Lung microvascular endothelial cell (primary cell): ENCODE measurements at regions not wholly inside any gene's neighbourhood (a gene's known extent, or its start where the extent isn't known, plus 50 kb on each side); places are given as distances from the start of the nearest gene placed in this dataset.
A peak's percentile ranks its signal among the peaks of the same experiment; 100 is the strongest.

Experiments
- DNase-seq, 2 donors: peaks; one replicate each; pipeline versions ENCODE4 v3.0.0 to v3.0.0-alpha.2; 2010; ENCODE audit warnings: low read depth in 2 of 2

GRCh38 chr10:4033341-4033896 lies 248.4 kb upstream of the KLF6 start:
- peak in 1 of 2 donors; percentile 16 for DNase-seq

DNA sequence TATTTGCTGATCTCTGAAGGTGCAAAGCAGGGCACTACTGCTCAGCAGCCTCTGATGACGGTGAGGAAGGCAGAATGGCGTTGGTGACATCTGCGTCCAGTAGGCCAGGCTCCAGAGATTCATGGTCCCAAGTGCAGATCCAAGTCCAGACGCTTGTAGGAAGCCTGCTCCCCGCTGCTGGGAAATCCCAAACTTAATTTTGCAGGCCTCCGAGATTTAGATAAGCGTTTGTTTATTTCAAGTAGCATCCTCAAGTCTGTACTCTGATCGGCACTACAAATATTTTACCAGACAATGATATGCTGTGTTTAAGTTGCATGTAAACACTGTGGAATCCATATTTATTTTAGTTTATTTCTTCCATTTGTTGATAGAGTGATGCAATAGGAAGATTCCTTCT lies 244.9 kb upstream of the KLF6 start:
- DNase-seq, result no peak

DNA sequence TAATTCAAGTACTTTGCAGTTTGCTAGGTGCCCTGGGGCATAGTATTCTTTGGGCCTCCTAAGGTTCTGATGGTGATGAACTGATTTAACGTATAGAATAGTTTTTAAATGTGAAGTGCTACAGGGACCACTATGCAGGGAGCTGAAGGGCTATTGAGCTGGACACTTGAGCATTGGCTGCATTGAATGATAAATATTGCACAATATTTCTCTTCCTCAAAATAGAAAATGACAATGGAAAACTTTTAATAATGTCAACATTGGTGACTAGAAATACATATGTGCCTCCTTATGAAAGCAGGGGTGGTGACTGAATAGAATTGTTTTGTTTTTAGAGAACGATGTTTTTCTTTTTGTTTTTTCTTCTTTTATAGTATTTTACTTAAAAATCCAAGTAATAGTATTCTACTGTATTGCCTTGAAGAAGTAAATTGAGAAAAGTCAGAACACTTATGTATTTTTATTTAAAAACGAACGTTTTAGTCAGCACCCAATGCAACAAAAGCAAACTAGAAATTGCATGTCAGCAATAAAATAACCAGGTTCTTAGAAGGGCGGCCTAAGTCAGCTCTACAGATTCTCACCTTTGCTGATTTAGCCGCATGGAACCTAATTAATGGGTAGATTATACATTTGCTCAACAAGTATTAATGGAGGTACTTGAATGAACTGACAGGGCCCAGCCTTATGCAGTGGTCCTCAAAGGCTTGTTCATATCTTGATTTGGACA lies 244.0 kb upstream of the KLF6 start:
- no peak for DNase-seq

- DNase-seq, result no peak
Observed at GRCh38 chr10:4028027-4028471, 243.0 kb upstream of the KLF6 start.

DNA sequence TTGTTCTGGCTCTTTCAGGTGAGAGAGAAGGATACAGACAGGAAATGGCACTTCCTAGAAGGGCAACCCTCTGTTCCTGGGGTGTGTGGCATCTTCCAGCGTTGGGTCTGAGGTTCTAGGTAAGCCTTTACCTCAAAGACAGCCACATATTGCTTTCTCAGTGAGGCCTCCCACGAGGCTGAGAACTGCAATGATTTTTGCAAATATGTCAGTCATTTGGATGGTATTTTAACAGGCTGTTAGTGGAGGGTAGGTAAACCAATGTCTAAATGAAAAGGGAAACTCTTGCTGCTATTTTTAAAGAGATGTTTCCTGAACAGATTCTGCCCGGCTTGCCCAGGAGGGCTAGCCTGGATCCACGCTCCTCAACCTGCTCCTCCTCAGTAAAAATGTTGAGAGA lies 240.3 kb upstream of the KLF6 start:
- DNase-seq, result no peak

GRCh38 chr10:4024516-4025245 lies 239.7 kb upstream of the KLF6 start:
- DNase-seq, result peak; percentile 24 to 39

GRCh38 chr10:4024027-4024426 lies 239.0 kb upstream of the KLF6 start:
- no peak for DNase-seq

- DNase-seq, result no peak
Observed at GRCh38 chr10:4022473-4022872, 237.5 kb upstream of the KLF6 start.

DNA sequence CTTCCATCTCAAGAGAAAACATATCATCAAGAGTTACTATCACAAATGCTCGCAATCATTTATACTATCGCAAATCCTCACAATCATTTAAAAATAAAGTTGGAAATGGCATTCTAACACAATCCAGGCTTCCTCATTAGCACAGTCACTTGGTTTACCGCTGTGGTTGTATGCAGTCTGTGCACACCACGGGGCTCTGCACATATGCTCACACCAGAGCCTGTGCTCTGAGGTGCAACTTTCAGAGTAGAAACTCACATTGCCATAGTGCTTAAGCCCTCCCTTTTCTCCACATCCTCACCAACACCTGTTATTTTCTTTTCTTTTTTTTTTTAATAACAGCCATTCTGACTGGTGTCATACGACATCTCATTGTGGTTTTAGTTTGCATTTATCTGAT lies 235.6 kb upstream of the KLF6 start:
- DNase-seq, result no peak

GRCh38 chr10:4018054-4018511 lies 233.1 kb upstream of the KLF6 start:
- DNase-seq, result no peak

- peak in 1 of 2 donors; percentile 31 for DNase-seq
Observed at GRCh38 chr10:4017336-4017735, 232.3 kb upstream of the KLF6 start.

DNA sequence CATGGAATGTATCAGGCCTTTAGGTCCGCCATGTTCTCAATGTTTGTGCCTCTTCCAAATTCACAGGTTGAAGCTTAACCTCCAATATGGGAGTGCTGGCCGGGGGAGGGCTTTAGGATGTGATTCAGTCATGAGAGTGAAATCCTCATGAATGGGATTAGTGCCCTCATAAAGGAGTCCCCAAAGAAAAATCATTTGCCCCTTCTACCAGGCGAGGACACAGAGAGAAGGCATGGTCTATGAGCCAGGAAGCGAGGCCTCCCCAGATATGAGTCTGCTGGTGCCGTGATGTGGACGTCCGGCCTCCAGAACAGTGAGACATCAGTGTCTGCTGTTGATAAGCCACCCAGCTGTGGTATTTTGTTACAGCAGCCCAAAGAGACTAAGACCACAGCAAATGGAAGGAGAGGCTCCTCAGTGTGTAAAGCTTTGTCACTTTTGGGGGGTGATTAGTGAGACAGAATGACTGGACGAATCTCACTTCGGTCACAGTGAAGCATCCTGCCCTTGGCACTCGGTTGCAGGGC lies 231.3 kb upstream of the KLF6 start:
- no peak for DNase-seq

DNA sequence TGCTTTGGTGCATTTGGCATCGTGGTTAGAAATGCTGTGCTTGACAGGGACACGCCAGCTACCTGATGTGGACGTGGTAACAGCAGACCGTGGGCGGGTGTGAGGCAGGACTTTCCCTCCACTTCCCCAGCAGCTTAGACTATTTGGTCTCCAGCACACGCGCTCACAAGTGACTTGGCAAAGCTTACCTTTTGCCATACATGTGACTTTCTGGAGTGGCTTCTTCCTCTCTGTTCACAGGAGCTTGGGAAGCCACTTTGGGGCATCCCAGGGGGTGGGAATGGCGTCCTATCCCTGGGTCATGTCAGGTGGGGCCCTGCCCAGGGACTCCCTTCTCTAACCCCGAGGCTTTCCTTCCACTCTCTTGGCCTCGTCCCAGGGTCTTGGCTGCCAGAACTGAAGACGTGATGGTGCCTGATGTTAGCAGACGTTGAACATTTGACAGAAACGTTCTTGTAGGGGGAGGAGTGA lies 228.7 kb upstream of the KLF6 start:
- no peak for DNase-seq

GRCh38 chr10:4012848-4013247 lies 227.8 kb upstream of the KLF6 start:
- no peak for DNase-seq

- no peak for DNase-seq
Observed at GRCh38 chr10:4011136-4011812, 226.3 kb upstream of the KLF6 start.

- no peak for DNase-seq
Observed at GRCh38 chr10:4008676-4009382, 223.8 kb upstream of the KLF6 start.

- no peak for DNase-seq
Observed at GRCh38 chr10:4007771-4008170, 222.8 kb upstream of the KLF6 start.

GRCh38 chr10:4006858-4007257 lies 221.8 kb upstream of the KLF6 start:
- DNase-seq, result no peak

- no peak for DNase-seq
Observed at GRCh38 chr10:4006051-4006450, 221.0 kb upstream of the KLF6 start.

- no peak for DNase-seq
Observed at GRCh38 chr10:4004990-4005389, 220.0 kb upstream of the KLF6 start.

DNA sequence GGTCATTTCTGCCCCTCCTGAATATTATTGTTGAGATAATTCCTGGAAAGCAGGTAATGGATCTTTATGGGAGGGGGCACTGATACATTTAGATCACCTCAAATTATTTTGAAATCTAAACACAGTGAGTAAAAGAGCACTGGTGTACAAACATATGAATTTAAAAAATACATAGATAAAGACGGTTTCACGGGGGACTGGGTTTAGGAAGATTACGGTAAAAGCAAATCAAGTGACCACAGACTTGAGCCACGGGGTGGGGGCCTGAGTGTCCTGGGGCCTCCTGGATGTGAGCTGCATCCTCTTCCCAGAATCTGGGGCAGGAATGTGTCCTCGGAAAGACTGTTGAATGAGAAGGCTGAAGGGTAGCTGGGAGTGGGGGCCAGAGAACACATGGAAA lies 219.1 kb upstream of the KLF6 start:
- no peak for DNase-seq
